Subcutaneous abdominal adipose tissue (tissue), 5 donors: ENCODE measurements at regions not wholly inside any gene's neighbourhood (a gene's known extent, or its start where the extent isn't known, plus 50 kb on each side); places are given as distances from the start of the nearest gene placed in this dataset.
"Not testable (repeated sequence)": the region's sequence is repeated elsewhere in the genome, so short reads cannot be mapped to it uniquely, and the experiment has no call there.

ENCODE experiments used
- H3K27ac ChIP-seq: one replicate; pipeline ENCODE4 v1.7.0; 2013; ENCODE audit warnings: low read depth, mild to moderate bottlenecking, inconsistent platforms, low read length, moderate library complexity
- H3K27me3 ChIP-seq, 5 donors: one replicate each; pipeline ENCODE4 v1.7.0; 2013; ENCODE audit warnings: low read length in 5 of 5, inconsistent platforms in 1 of 5; ENCODE audit not compliant: control insufficient read depth in 5 of 5, insufficient read depth in 4 of 5
- H3K36me3 ChIP-seq, 5 donors: one replicate each; pipeline ENCODE4 v1.7.0; 2013; ENCODE audit warnings: low read length in 5 of 5; ENCODE audit not compliant: control insufficient read depth in 5 of 5, insufficient read depth in 5 of 5
- H3K4me1 ChIP-seq, 5 donors: one replicate each; pipeline ENCODE4 v1.7.0; 2013; ENCODE audit warnings: low read length in 5 of 5, mild to moderate bottlenecking in 3 of 5, moderate library complexity in 1 of 5; ENCODE audit not compliant: control insufficient read depth in 5 of 5, insufficient read depth in 5 of 5
- H3K4me3 ChIP-seq, 5 donors: one replicate each; pipeline ENCODE4 v1.7.0; 2013; ENCODE audit warnings: low read length in 5 of 5, low read depth in 1 of 5
- H3K9ac ChIP-seq, 5 donors: one replicate each; pipeline ENCODE4 v1.7.0; 2013; ENCODE audit warnings: low read length in 5 of 5, mild to moderate bottlenecking in 4 of 5, moderate library complexity in 3 of 5
- H3K9me3 ChIP-seq, 5 donors: one replicate each; pipeline ENCODE4 v1.7.0; 2013; ENCODE audit warnings: low read length in 5 of 5; ENCODE audit not compliant: control insufficient read depth in 5 of 5
- donor health status: healthy.
- donor health status: healthy.
- donor health status: healthy.
- donor health status: healthy.
- donor health status: healthy.

GRCh38 chr10:33832124-33832787, 497.8 kb upstream of the NRP1 start:
- Histone ChIP-seq H3K9ac (no peak overlapping the region), H3K27me3 (no peaks in the 10 kb centered on the region), H3K4me3 (no peak overlapping the region), H3K4me1 (no peaks in the 10 kb centered on the region), H3K36me3 (no peaks in the 10 kb centered on the region), H3K27ac (no peak overlapping the region), H3K9me3 (no peaks in the 10 kb centered on the region)

GRCh38 chr10:33831591-33831990, 497.1 kb upstream of the NRP1 start:
- Histone ChIP-seq H3K4me3 (no peak overlapping the region), H3K9me3 (no peaks in the 10 kb centered on the region), H3K4me1 (no peaks in the 10 kb centered on the region), H3K9ac (no peak overlapping the region), H3K36me3 (no peaks in the 10 kb centered on the region), H3K27ac (no peak overlapping the region), H3K27me3 (no peaks in the 10 kb centered on the region)

- not testable (repeated sequence) for H3K27ac ChIP-seq, H3K9ac ChIP-seq, H3K9me3 ChIP-seq, H3K27me3 ChIP-seq, H3K4me3 ChIP-seq, H3K36me3 ChIP-seq, H3K4me1 ChIP-seq
Measured at GRCh38 chr10:33829899-33830298, 495.4 kb upstream of the NRP1 start.

GRCh38 chr10:33828592-33828991, 494.1 kb upstream of the NRP1 start:
- H3K27ac ChIP-seq = no peak overlapping the region
- H3K4me1 ChIP-seq = no peaks in the 10 kb centered on the region
- H3K9me3 ChIP-seq = no peaks in the 10 kb centered on the region
- no peak overlapping the region for H3K9ac ChIP-seq
- H3K36me3 ChIP-seq = no peaks in the 10 kb centered on the region
- no peak overlapping the region for H3K4me3 ChIP-seq
- H3K27me3 ChIP-seq = no peaks in the 10 kb centered on the region

- H3K27me3 ChIP-seq = no peaks in the 10 kb centered on the region
- no peaks in the 10 kb centered on the region for H3K36me3 ChIP-seq
- no peaks in the 10 kb centered on the region for H3K9me3 ChIP-seq
- H3K9ac ChIP-seq = no peak overlapping the region
- no peak overlapping the region for H3K27ac ChIP-seq
- H3K4me3 ChIP-seq = no peak overlapping the region
- no peaks in the 10 kb centered on the region for H3K4me1 ChIP-seq
Measured at GRCh38 chr10:33826186-33826585, 491.7 kb upstream of the NRP1 start.

- H3K9me3 ChIP-seq = no peaks in the 10 kb centered on the region
- H3K36me3 ChIP-seq = no peaks in the 10 kb centered on the region
- H3K9ac ChIP-seq = no peak overlapping the region
- H3K27me3 ChIP-seq = no peaks in the 10 kb centered on the region
- no peaks in the 10 kb centered on the region for H3K4me1 ChIP-seq
- H3K27ac ChIP-seq = no peak overlapping the region
- no peak overlapping the region for H3K4me3 ChIP-seq
Measured at GRCh38 chr10:33822774-33823173, 488.3 kb upstream of the NRP1 start.

- H3K36me3 ChIP-seq = no peaks in the 10 kb centered on the region
- H3K4me1 ChIP-seq = no peaks in the 10 kb centered on the region
- H3K4me3 ChIP-seq = no peak overlapping the region
- H3K27ac ChIP-seq = no peak overlapping the region
- no peaks in the 10 kb centered on the region for H3K9me3 ChIP-seq
- H3K9ac ChIP-seq = no peak overlapping the region
- no peaks in the 10 kb centered on the region for H3K27me3 ChIP-seq
Measured at GRCh38 chr10:33820531-33820930, 486.1 kb upstream of the NRP1 start.

GRCh38 chr10:33819206-33819605, 484.7 kb upstream of the NRP1 start:
- H3K27ac ChIP-seq = no peak overlapping the region
- H3K4me1 ChIP-seq = no peaks in the 10 kb centered on the region
- no peaks in the 10 kb centered on the region for H3K27me3 ChIP-seq
- no peaks in the 10 kb centered on the region for H3K9me3 ChIP-seq
- no peak overlapping the region for H3K9ac ChIP-seq
- no peak overlapping the region for H3K4me3 ChIP-seq
- no peaks in the 10 kb centered on the region for H3K36me3 ChIP-seq

- Histone ChIP-seq H3K4me1 (no peaks in the 10 kb centered on the region), H3K4me3 (no peak overlapping the region), H3K27ac (no peak overlapping the region), H3K9me3 (no peaks in the 10 kb centered on the region), H3K9ac (no peak overlapping the region), H3K27me3 (no peaks in the 10 kb centered on the region), H3K36me3 (no peaks in the 10 kb centered on the region)
Measured at GRCh38 chr10:33818343-33818742, 483.9 kb upstream of the NRP1 start.

- no peak overlapping the region for H3K4me3 ChIP-seq
- no peaks in the 10 kb centered on the region for H3K36me3 ChIP-seq
- no peak overlapping the region for H3K27ac ChIP-seq
- H3K27me3 ChIP-seq = no peaks in the 10 kb centered on the region
- H3K9ac ChIP-seq = no peak overlapping the region
- H3K9me3 ChIP-seq = no peaks in the 10 kb centered on the region
- H3K4me1 ChIP-seq = peaks cover 0 to 6% (median 0%) of the 10 kb centered on the region in 5 donors
Measured at GRCh38 chr10:33817605-33818004, 483.1 kb upstream of the NRP1 start.

- H3K4me1 ChIP-seq = peaks cover 0 to 6% (median 0%) of the 10 kb centered on the region in 5 donors
- no peaks in the 10 kb centered on the region for H3K27me3 ChIP-seq
- no peaks in the 10 kb centered on the region for H3K9me3 ChIP-seq
- no peaks in the 10 kb centered on the region for H3K36me3 ChIP-seq
- no peak overlapping the region for H3K9ac ChIP-seq
- H3K4me3 ChIP-seq = no peak overlapping the region
- no peak overlapping the region for H3K27ac ChIP-seq
Measured at GRCh38 chr10:33815776-33816175, 481.3 kb upstream of the NRP1 start.
